ENCODE measurements at regions not wholly inside any gene's neighbourhood (a gene's known extent, or its start where the extent isn't known, plus 50 kb on each side); places are given as distances from the start of the nearest gene placed in this dataset.

DNA sequence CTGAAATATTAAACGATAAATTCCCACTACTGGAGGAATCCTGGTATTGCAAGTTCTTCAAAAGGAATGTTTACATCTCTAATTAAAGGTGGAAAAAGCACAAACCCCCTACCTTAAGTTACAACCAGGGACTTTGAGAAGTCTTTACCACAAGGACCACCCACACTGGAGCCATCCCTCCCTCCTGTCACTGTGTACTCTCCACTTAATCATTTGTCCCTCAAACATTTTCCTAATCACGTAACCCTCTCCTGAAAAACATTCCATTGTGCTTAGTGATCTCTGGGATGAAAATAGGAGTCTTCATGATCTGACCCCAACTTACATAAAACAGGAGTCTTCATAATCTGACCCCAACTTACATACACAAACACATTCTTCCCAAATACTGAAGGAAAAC is 85.7 kb downstream of the SUCLG1 start:
- H3K79me1 ChIP-seq (ENCODE audit: low read length), result no peaks in the 10 kb centered on the region
- no peak overlapping the region for H3K18ac ChIP-seq (ENCODE audit: low read length)
- H3K23ac ChIP-seq (ENCODE audit: low read length), result no peak overlapping the region
- H3K27ac ChIP-seq (ENCODE audit: low read depth, low read length), result no peak overlapping the region
- no peak overlapping the region for H3K9ac ChIP-seq (ENCODE audit: low read length)
- no peak overlapping the region for H3K4me2 ChIP-seq (ENCODE audit: low read length)
- H3K4ac ChIP-seq (ENCODE audit: low read depth, low read length), result no peak overlapping the region
- no peak overlapping the region for H3K56ac ChIP-seq (ENCODE audit: low read length)
- H3K4me1 ChIP-seq (ENCODE audit: control insufficient read depth, low read depth, low read length), result no peaks in the 10 kb centered on the region
- H3K36me3 ChIP-seq (ENCODE audit: control insufficient read depth, insufficient read depth, low read length), result no peaks in the 10 kb centered on the region
- H2AK5ac ChIP-seq (ENCODE audit: low read length), result no peak overlapping the region
- H3K79me2 ChIP-seq (ENCODE audit: control insufficient read depth, insufficient read depth, low read length), result no peaks in the 10 kb centered on the region
- H4K5ac ChIP-seq (ENCODE audit: low read length), result no peak overlapping the region
- no peak overlapping the region for H2BK120ac ChIP-seq (ENCODE audit: low read depth, low read length)
- no peak overlapping the region for H3K4me3 ChIP-seq (ENCODE audit: low read length)
- DNase-seq, result no peak
- H4K8ac ChIP-seq (ENCODE audit: low read depth, low read length), result no peak overlapping the region
- no peaks in the 10 kb centered on the region for H3K27me3 ChIP-seq (ENCODE audit: insufficient read depth, low read length, poor library complexity)
- no peak overlapping the region for H2BK5ac ChIP-seq (ENCODE audit: low read length)
- H2BK15ac ChIP-seq (replicated peaks; ENCODE audit: low read depth), result no peak overlapping the region
- WGBS (ENCODE audit: extremely low coverage, insufficient coverage, low lambda C conversion rate), result no CpG with 5 or more reads among the region's 2 CpGs

DNA sequence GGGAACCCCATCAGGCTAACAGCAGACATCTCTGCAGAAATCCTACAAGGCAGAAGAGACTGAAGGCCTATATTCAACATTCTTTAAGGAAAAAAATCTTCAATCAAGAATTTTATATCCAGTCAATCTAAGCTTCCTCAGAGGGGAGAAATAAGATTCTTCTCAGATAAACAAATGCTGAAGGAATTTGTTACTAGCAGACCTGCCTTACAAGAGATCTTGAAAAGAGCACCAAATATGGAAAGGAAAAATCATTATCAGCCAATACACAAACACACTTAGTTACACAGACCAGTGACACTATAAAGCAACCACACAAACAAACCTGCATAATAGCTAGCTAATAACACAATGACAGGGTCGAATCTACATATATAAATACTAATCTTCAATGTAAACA is 96.5 kb downstream of the SUCLG1 start:
- Histone ChIP-seq H3K4me3 (ENCODE audit: low read length) (no peak overlapping the region), H3K56ac (ENCODE audit: low read length) (no peak overlapping the region), H4K5ac (ENCODE audit: low read length) (no peak overlapping the region), H4K8ac (ENCODE audit: low read depth, low read length) (no peak overlapping the region), H3K79me1 (ENCODE audit: low read length) (no peaks in the 10 kb centered on the region), H2BK5ac (ENCODE audit: low read length) (no peak overlapping the region), H3K79me2 (ENCODE audit: control insufficient read depth, insufficient read depth, low read length) (no peaks in the 10 kb centered on the region), H3K4ac (ENCODE audit: low read depth, low read length) (no peak overlapping the region), H3K27ac (ENCODE audit: low read depth, low read length) (no peak overlapping the region), H2AK5ac (ENCODE audit: low read length) (no peak overlapping the region), H3K36me3 (ENCODE audit: control insufficient read depth, insufficient read depth, low read length) (no peaks in the 10 kb centered on the region), H3K18ac (ENCODE audit: low read length) (no peak overlapping the region), H3K9ac (ENCODE audit: low read length) (no peak overlapping the region), H2BK15ac (replicated peaks; ENCODE audit: low read depth) (no peak overlapping the region), H3K4me1 (ENCODE audit: control insufficient read depth, low read depth, low read length) (no peaks in the 10 kb centered on the region), H2BK120ac (ENCODE audit: low read depth, low read length) (no peak overlapping the region), H3K4me2 (ENCODE audit: low read length) (no peak overlapping the region), H3K27me3 (ENCODE audit: insufficient read depth, low read length, poor library complexity) (no peaks in the 10 kb centered on the region), H3K23ac (ENCODE audit: low read length) (no peak overlapping the region)
- DNase-seq, result no peak
- WGBS (ENCODE audit: extremely low coverage, insufficient coverage, low lambda C conversion rate), result no CpG with 5 or more reads among the region's 1 CpG

- no peak overlapping the region for H4K8ac ChIP-seq (ENCODE audit: low read depth, low read length)
- H3K4me2 ChIP-seq (ENCODE audit: low read length), result no peak overlapping the region
- H3K4me1 ChIP-seq (ENCODE audit: control insufficient read depth, low read depth, low read length), result no peaks in the 10 kb centered on the region
- no peak overlapping the region for H3K4ac ChIP-seq (ENCODE audit: low read depth, low read length)
- H2BK120ac ChIP-seq (ENCODE audit: low read depth, low read length), result no peak overlapping the region
- no peak overlapping the region for H2BK5ac ChIP-seq (ENCODE audit: low read length)
- H2BK15ac ChIP-seq (replicated peaks; ENCODE audit: low read depth), result no peak overlapping the region
- H3K79me1 ChIP-seq (ENCODE audit: low read length), result no peaks in the 10 kb centered on the region
- no peak overlapping the region for H3K4me3 ChIP-seq (ENCODE audit: low read length)
- H3K23ac ChIP-seq (ENCODE audit: low read length), result no peak overlapping the region
- no peak overlapping the region for H3K27ac ChIP-seq (ENCODE audit: low read depth, low read length)
- H2AK5ac ChIP-seq (ENCODE audit: low read length), result no peak overlapping the region
- no peak overlapping the region for H3K9ac ChIP-seq (ENCODE audit: low read length)
- H3K36me3 ChIP-seq (ENCODE audit: control insufficient read depth, insufficient read depth, low read length), result no peaks in the 10 kb centered on the region
- H3K79me2 ChIP-seq (ENCODE audit: control insufficient read depth, insufficient read depth, low read length), result no peaks in the 10 kb centered on the region
- no peak overlapping the region for H3K18ac ChIP-seq (ENCODE audit: low read length)
- H3K56ac ChIP-seq (ENCODE audit: low read length), result no peak overlapping the region
- no peaks in the 10 kb centered on the region for H3K27me3 ChIP-seq (ENCODE audit: insufficient read depth, low read length, poor library complexity)
- DNase-seq, result no peak
- no peak overlapping the region for H4K5ac ChIP-seq (ENCODE audit: low read length)
- no CpG with 5 or more reads among the region's 3 CpGs for WGBS (ENCODE audit: extremely low coverage, insufficient coverage, low lambda C conversion rate)
These were observed 121.0 kb downstream of the SUCLG1 start for GRCh38 chr2:84338069-84338468.

- Histone ChIP-seq H2BK120ac (ENCODE audit: low read depth, low read length) (no peak overlapping the region), H3K4me3 (ENCODE audit: low read length) (no peak overlapping the region), H3K23ac (ENCODE audit: low read length) (no peak overlapping the region), H2BK5ac (ENCODE audit: low read length) (no peak overlapping the region), H3K27me3 (ENCODE audit: insufficient read depth, low read length, poor library complexity) (no peaks in the 10 kb centered on the region), H3K27ac (ENCODE audit: low read depth, low read length) (no peak overlapping the region), H3K18ac (ENCODE audit: low read length) (no peak overlapping the region), H3K36me3 (ENCODE audit: control insufficient read depth, insufficient read depth, low read length) (no peaks in the 10 kb centered on the region), H2BK15ac (replicated peaks; ENCODE audit: low read depth) (no peak overlapping the region), H3K56ac (ENCODE audit: low read length) (no peak overlapping the region), H4K8ac (ENCODE audit: low read depth, low read length) (no peak overlapping the region), H3K79me2 (ENCODE audit: control insufficient read depth, insufficient read depth, low read length) (no peaks in the 10 kb centered on the region), H2AK5ac (ENCODE audit: low read length) (no peak overlapping the region), H3K4me1 (ENCODE audit: control insufficient read depth, low read depth, low read length) (no peaks in the 10 kb centered on the region), H3K4ac (ENCODE audit: low read depth, low read length) (no peak overlapping the region), H3K4me2 (ENCODE audit: low read length) (no peak overlapping the region), H4K5ac (ENCODE audit: low read length) (no peak overlapping the region), H3K79me1 (ENCODE audit: low read length) (no peaks in the 10 kb centered on the region), H3K9ac (ENCODE audit: low read length) (no peak overlapping the region)
- WGBS (ENCODE audit: extremely low coverage, insufficient coverage, low lambda C conversion rate), result no CpG with 5 or more reads among the region's 1 CpG
- no peak for DNase-seq
These were observed 131.3 kb downstream of the SUCLG1 start for GRCh38 chr2:84327645-84328249.

GRCh38 chr2:84326831-84327432 is 132.1 kb downstream of the SUCLG1 start:
- H3K23ac ChIP-seq (ENCODE audit: low read length), result no peak overlapping the region
- no peak overlapping the region for H3K9ac ChIP-seq (ENCODE audit: low read length)
- H2BK120ac ChIP-seq (ENCODE audit: low read depth, low read length), result no peak overlapping the region
- DNase-seq, result no peak
- WGBS (ENCODE audit: extremely low coverage, insufficient coverage, low lambda C conversion rate), result no CpG with 5 or more reads among the region's 4 CpGs
- H3K27me3 ChIP-seq (ENCODE audit: insufficient read depth, low read length, poor library complexity), result no peaks in the 10 kb centered on the region
- H2BK15ac ChIP-seq (replicated peaks; ENCODE audit: low read depth), result no peak overlapping the region
- no peak overlapping the region for H4K5ac ChIP-seq (ENCODE audit: low read length)
- H3K79me2 ChIP-seq (ENCODE audit: control insufficient read depth, insufficient read depth, low read length), result no peaks in the 10 kb centered on the region
- no peaks in the 10 kb centered on the region for H3K79me1 ChIP-seq (ENCODE audit: low read length)
- no peak overlapping the region for H2AK5ac ChIP-seq (ENCODE audit: low read length)
- H4K8ac ChIP-seq (ENCODE audit: low read depth, low read length), result no peak overlapping the region
- no peak overlapping the region for H3K4ac ChIP-seq (ENCODE audit: low read depth, low read length)
- no peak overlapping the region for H3K27ac ChIP-seq (ENCODE audit: low read depth, low read length)
- H3K56ac ChIP-seq (ENCODE audit: low read length), result no peak overlapping the region
- H3K4me3 ChIP-seq (ENCODE audit: low read length), result no peak overlapping the region
- H3K18ac ChIP-seq (ENCODE audit: low read length), result no peak overlapping the region
- H3K4me2 ChIP-seq (ENCODE audit: low read length), result no peak overlapping the region
- no peaks in the 10 kb centered on the region for H3K4me1 ChIP-seq (ENCODE audit: control insufficient read depth, low read depth, low read length)
- no peaks in the 10 kb centered on the region for H3K36me3 ChIP-seq (ENCODE audit: control insufficient read depth, insufficient read depth, low read length)
- no peak overlapping the region for H2BK5ac ChIP-seq (ENCODE audit: low read length)

GRCh38 chr2:84323890-84324289 is 135.2 kb downstream of the SUCLG1 start:
- H4K5ac ChIP-seq (ENCODE audit: low read length), result no peak overlapping the region
- H3K4me3 ChIP-seq (ENCODE audit: low read length), result no peak overlapping the region
- no peak overlapping the region for H3K27ac ChIP-seq (ENCODE audit: low read depth, low read length)
- no peaks in the 10 kb centered on the region for H3K79me2 ChIP-seq (ENCODE audit: control insufficient read depth, insufficient read depth, low read length)
- no peak overlapping the region for H3K56ac ChIP-seq (ENCODE audit: low read length)
- WGBS (ENCODE audit: extremely low coverage, insufficient coverage, low lambda C conversion rate), result no CpG with 5 or more reads among the region's 2 CpGs
- H2BK15ac ChIP-seq (replicated peaks; ENCODE audit: low read depth), result no peak overlapping the region
- no peak overlapping the region for H3K4me2 ChIP-seq (ENCODE audit: low read length)
- H3K18ac ChIP-seq (ENCODE audit: low read length), result no peak overlapping the region
- no peak overlapping the region for H2AK5ac ChIP-seq (ENCODE audit: low read length)
- H2BK120ac ChIP-seq (ENCODE audit: low read depth, low read length), result no peak overlapping the region
- no peak overlapping the region for H4K8ac ChIP-seq (ENCODE audit: low read depth, low read length)
- no peak overlapping the region for H3K4ac ChIP-seq (ENCODE audit: low read depth, low read length)
- H3K79me1 ChIP-seq (ENCODE audit: low read length), result no peaks in the 10 kb centered on the region
- H3K27me3 ChIP-seq (ENCODE audit: insufficient read depth, low read length, poor library complexity), result no peaks in the 10 kb centered on the region
- no peak overlapping the region for H3K9ac ChIP-seq (ENCODE audit: low read length)
- no peaks in the 10 kb centered on the region for H3K4me1 ChIP-seq (ENCODE audit: control insufficient read depth, low read depth, low read length)
- no peak for DNase-seq
- H2BK5ac ChIP-seq (ENCODE audit: low read length), result no peak overlapping the region
- H3K23ac ChIP-seq (ENCODE audit: low read length), result no peak overlapping the region
- H3K36me3 ChIP-seq (ENCODE audit: control insufficient read depth, insufficient read depth, low read length), result no peaks in the 10 kb centered on the region

Measured in mesendoderm (in vitro differentiated cells).